ENCODE measurements at regions not wholly inside any gene's neighbourhood (a gene's known extent, or its start where the extent isn't known, plus 50 kb on each side); places are given as distances from the start of the nearest gene placed in this dataset.

DNA sequence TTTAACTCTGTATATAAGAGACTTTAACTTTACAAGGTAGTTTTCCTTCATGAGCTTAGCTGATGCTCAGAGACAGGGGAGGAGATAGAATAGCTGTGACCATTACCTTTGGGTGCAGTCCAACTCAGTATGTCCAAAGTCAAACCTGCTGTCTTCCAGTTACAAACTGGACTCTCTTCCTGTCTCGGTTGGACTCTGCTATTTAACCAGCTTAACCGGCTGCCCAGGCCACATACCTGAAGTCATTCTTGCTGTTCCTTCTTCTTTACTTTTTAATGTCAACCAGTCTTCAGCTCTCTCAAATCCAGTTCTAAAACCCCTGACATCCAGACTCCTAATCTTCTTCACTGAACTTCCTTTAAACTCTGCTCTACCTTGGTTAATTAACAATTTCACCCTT is 138.3 kb upstream of the TSHZ2 start:
- no peak overlapping the region for H3K4me3 ChIP-seq
- no peaks in the 10 kb centered on the region for H3K27me3 ChIP-seq
- in situ Hi-C loops (cut with MboI; ENCODE audit: low pct_ligation_motif_present in 1 of 4, low pct_unique_long_range_greater_than_20kb in 1 of 4, low sequenced_read_pairs in 3 of 4) (no loop called here), intact Hi-C loops (cut with DNase I; ENCODE audit: low total_unique reads) (no loop called here)
- TF ChIP-seq EP300 (IDR thresholded peaks at IDR 0.05; ENCODE audit: low read depth) (no peak), POLR2AphosphoS5 (IDR thresholded peaks at IDR 0.05) (no peak), POLR2A (IDR thresholded peaks at IDR 0.05) (no peak)
- TF ChIP-seq, protein P1, sequence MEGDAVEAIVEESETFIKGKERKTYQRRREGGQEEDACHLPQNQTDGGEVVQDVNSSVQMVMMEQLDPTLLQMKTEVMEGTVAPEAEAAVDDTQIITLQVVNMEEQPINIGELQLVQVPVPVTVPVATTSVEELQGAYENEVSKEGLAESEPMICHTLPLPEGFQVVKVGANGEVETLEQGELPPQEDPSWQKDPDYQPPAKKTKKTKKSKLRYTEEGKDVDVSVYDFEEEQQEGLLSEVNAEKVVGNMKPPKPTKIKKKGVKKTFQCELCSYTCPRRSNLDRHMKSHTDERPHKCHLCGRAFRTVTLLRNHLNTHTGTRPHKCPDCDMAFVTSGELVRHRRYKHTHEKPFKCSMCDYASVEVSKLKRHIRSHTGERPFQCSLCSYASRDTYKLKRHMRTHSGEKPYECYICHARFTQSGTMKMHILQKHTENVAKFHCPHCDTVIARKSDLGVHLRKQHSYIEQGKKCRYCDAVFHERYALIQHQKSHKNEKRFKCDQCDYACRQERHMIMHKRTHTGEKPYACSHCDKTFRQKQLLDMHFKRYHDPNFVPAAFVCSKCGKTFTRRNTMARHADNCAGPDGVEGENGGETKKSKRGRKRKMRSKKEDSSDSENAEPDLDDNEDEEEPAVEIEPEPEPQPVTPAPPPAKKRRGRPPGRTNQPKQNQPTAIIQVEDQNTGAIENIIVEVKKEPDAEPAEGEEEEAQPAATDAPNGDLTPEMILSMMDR (IDR thresholded peaks at IDR 0.05) = no peak
- no peaks in the 10 kb centered on the region for H3K36me3 ChIP-seq
- no peak overlapping the region for H3K27ac ChIP-seq
- peaks cover 0 to 4% of the 10 kb centered on the region in 2 donors for H3K9me3 ChIP-seq
- DNase-seq = no peak
- no peaks in the 10 kb centered on the region for H3K4me1 ChIP-seq
- 66 to 78% methylated on average over 2 of the region's 2 CpGs for WGBS, 2 donors (ENCODE audit: low coverage in 1 of 2)

DNA sequence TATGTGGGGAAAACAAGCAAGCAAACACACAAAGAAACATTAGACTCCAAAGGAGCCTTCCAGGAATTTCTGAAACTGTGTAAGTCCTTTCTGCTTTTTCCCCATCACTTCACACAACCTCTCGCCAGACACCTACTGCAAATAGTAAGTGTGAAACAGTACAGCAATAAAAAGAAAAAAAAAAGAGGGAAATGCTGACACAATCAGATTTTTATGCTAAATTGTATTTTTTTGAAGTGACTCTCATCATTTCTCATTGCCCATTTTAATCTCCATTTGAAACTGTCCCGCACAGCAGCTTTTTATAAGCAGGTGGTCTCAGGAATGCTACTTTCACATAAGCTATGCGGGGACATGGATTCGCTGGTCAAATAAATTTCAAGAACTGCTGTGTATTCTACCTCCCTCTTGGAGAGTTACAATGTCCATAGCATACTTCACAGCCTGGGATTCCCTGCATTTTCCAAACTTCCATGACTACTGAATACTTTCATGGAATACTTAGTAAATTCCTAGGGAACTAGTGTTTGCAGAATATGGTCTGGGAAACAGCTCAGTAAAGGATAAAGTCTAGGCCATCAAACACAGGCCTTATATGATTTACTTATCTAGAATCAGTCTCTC is 139.9 kb upstream of the TSHZ2 start:
- intact Hi-C loops (cut with DNase I; ENCODE audit: low total_unique reads) (no loop called here), in situ Hi-C loops (cut with MboI; ENCODE audit: low pct_ligation_motif_present in 1 of 4, low pct_unique_long_range_greater_than_20kb in 1 of 4, low sequenced_read_pairs in 3 of 4) (no loop called here)
- WGBS, 2 donors (ENCODE audit: low coverage in 1 of 2) = 77 to 98% methylated on average over 4 of the region's 4 CpGs
- H3K9me3 ChIP-seq = peaks cover 0 to 4% of the 10 kb centered on the region in 2 donors
- no peak overlapping the region for H3K4me3 ChIP-seq
- H3K36me3 ChIP-seq = no peaks in the 10 kb centered on the region
- no peaks in the 10 kb centered on the region for H3K4me1 ChIP-seq
- H3K27me3 ChIP-seq = no peaks in the 10 kb centered on the region
- H3K27ac ChIP-seq = no peak overlapping the region
- no peak for TF ChIP-seq POLR2AphosphoS5 (IDR thresholded peaks at IDR 0.05)
- TF ChIP-seq, protein P1 (IDR thresholded peaks at IDR 0.05) = no peak
- TF ChIP-seq POLR2A (IDR thresholded peaks at IDR 0.05) = no peak
- no peak for TF ChIP-seq EP300 (IDR thresholded peaks at IDR 0.05; ENCODE audit: low read depth)
- no peak for DNase-seq

DNA sequence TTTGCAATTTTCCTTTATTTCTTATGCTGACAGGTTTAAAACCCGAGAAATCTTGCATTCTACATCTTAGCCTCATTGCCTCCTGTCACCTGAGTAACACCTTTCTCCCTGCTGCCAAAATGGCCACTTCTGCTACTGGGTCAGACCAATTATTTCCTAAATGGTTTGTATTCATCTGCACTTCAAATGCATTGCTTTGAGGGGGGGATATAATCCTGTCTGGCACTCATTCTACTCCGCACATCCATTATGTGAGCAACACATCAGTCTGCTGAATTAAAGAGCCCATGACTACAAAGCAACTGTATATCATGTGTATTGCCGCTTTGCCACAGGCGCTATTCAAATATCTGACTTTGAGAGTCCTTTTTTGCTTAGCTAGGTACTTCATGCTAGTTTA is 141.6 kb upstream of the TSHZ2 start:
- intact Hi-C loops (cut with DNase I; ENCODE audit: low total_unique reads) = no loop called here
- peaks cover 0 to 4% of the 10 kb centered on the region in 2 donors for H3K9me3 ChIP-seq

GRCh38 chr20:52829111-52829510 is 143.0 kb upstream of the TSHZ2 start:
- TF ChIP-seq, protein P1 (IDR thresholded peaks at IDR 0.05) = no peak
- no peak for TF ChIP-seq POLR2AphosphoS5 (IDR thresholded peaks at IDR 0.05)
- DNase-seq = no peak
- no peaks in the 10 kb centered on the region for H3K4me1 ChIP-seq
- in situ Hi-C loops (cut with MboI; ENCODE audit: low pct_ligation_motif_present in 1 of 4, low pct_unique_long_range_greater_than_20kb in 1 of 4, low sequenced_read_pairs in 3 of 4) = no loop called here
- H3K27me3 ChIP-seq = no peaks in the 10 kb centered on the region
- H3K9me3 ChIP-seq = peaks cover 0 to 4% of the 10 kb centered on the region in 2 donors
- no peak overlapping the region for H3K27ac ChIP-seq
- H3K4me3 ChIP-seq = no peak overlapping the region
- intact Hi-C loops (cut with DNase I; ENCODE audit: low total_unique reads) = no loop called here
- no peaks in the 10 kb centered on the region for H3K36me3 ChIP-seq

More for the DNA sequence above, 141.6 kb upstream of the TSHZ2 start:
- no peak overlapping the region for H3K4me3 ChIP-seq
- H3K27ac ChIP-seq = no peak overlapping the region
- in situ Hi-C loops (cut with MboI; ENCODE audit: low pct_ligation_motif_present in 1 of 4, low pct_unique_long_range_greater_than_20kb in 1 of 4, low sequenced_read_pairs in 3 of 4) = no loop called here
- H3K27me3 ChIP-seq = no peaks in the 10 kb centered on the region
- no peaks in the 10 kb centered on the region for H3K36me3 ChIP-seq
- no peak for DNase-seq
- TF ChIP-seq POLR2A (IDR thresholded peaks at IDR 0.05) = no peak
- no peak for TF ChIP-seq POLR2AphosphoS5 (IDR thresholded peaks at IDR 0.05)
- no peak for TF ChIP-seq EP300 (IDR thresholded peaks at IDR 0.05; ENCODE audit: low read depth)
- TF ChIP-seq, protein P1 (IDR thresholded peaks at IDR 0.05) = no peak
- WGBS, 2 donors (ENCODE audit: low coverage in 1 of 2) = 83 to 91% methylated on average over 2 to 4 of the region's 4 CpGs
- no peaks in the 10 kb centered on the region for H3K4me1 ChIP-seq
